ENCODE measurements at regions not wholly inside any gene's neighbourhood (a gene's known extent, or its start where the extent isn't known, plus 50 kb on each side); places are given as distances from the start of the nearest gene placed in this dataset.

GRCh38 chr16:79756571-79756970 lies 156.0 kb upstream of the MAF start:
- no peak for TF ChIP-seq ARNTL (CRISPR knock-in tag; IDR thresholded peaks at IDR 0.05; ENCODE audit: borderline replicate concordance, low read depth)
- TF ChIP-seq PATZ1 (CRISPR knock-in tag; IDR thresholded peaks at IDR 0.05; ENCODE audit: borderline replicate concordance): no peak
- no peak for TF ChIP-seq PPARA (CRISPR knock-in tag; IDR thresholded peaks at IDR 0.05; ENCODE audit: borderline replicate concordance)
- no peak for TF ChIP-seq ZNF8 (CRISPR knock-in tag; IDR thresholded peaks at IDR 0.05)
